Anterior cingulate cortex (tissue), 58 donors: ENCODE measurements at regions not wholly inside any gene's neighbourhood (a gene's known extent, or its start where the extent isn't known, plus 50 kb on each side); places are given as distances from the start of the nearest gene placed in this dataset.

Experiments
- DNase-seq, 58 donors: peaks; one replicate each; lab custom pipeline; 2025; lab: John Stamatoyannopoulos, UW

DNA sequence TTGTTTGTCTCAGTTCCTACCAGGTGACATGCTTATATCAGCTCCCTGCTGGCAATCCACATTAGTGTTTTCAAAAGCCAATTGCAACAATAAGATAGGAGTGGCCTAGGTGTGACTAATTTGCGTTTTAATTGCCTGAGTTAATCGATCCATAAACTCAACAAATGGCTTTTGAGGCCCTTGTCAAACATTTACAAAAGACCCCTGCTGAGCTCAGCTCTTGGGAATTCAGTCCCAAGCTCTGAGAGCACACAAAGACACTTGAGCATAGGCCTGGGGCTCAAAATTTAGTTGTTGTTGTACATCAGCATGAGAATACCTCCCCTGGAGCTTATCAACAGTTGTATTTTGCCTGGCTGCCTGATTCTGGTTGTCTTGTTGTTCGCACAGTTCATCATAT, 1134.4 kb upstream of the TSPY4 start:
- no peak for DNase-seq

DNA sequence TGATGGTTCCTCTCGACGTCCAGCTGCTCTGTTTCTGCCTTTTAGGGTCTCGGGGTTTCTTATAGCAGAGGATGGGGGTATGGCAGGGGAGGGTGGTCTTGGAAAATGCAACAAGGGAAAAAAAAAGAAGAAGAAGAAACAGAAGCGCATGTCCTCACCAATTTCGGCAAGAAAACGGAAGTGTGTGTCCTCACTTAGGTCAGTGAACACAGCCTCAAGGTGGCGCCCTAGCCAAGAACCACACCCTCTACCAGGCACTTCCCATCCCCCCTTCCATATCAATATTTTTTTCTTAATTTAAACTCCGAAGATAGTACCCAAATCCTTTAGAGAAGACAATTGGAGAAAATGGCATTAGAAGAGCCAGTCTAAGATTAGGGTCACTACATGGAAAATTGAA, 1096.1 kb upstream of the TSPY4 start:
- no peak for DNase-seq

DNA sequence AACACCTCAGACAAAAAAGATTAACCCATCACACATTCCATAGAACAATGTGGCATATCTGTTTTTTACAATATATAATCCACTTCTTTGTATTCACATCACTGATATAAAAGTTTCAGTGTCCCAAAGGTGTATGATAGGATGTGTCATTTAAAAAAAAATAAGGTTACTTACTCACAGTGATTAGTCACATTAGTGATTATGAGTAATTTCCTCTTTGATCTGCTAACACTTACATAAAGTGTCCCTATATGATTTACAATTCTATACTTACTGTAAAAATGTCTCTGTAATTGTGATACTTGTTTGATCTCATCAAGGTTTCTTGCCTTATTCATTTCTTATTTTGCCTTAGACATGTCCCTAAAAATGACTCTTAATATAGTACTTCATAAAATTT, 1063.5 kb upstream of the TSPY4 start:
- DNase-seq: no peak

DNA sequence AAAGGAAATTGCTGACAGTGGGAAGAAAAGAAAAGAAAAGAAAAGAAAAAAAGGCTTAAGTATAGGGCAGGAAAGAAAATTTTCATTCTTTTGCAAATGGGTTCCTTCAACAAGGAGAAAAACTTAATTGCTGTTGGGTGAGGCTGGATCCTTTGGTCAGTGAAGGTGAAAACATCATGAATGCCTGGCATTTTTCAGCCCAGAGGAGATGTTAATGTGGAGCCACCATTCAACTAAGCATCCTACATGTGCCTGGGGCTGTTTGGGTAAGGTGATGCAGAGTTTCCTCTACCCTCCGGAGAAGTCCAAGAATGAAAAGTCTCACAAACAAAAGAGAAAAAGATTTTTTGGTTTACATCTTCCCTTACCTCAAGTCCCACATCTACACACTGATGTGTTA, 1032.2 kb upstream of the TSPY4 start:
- no peak for DNase-seq

DNA sequence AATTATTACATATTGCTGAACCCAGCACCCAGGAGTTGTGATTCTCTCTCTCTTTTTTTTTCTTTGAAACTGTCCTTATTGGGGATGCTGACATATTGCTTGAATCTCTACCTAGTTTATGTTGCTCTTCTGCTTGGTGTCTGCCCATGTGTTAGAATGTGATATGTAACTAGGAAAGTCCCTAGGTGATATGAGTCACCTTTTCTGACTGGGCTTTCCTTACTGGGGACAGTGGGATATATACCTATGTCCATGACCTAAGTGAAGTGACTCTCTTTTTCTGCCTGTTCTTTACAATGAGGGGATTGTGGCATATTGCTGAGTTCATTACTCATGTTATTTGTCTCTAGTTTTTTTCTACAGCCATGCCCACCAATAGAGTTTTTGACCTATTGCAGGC, 1013.2 kb upstream of the TSPY4 start:
- DNase-seq: no peak

DNA sequence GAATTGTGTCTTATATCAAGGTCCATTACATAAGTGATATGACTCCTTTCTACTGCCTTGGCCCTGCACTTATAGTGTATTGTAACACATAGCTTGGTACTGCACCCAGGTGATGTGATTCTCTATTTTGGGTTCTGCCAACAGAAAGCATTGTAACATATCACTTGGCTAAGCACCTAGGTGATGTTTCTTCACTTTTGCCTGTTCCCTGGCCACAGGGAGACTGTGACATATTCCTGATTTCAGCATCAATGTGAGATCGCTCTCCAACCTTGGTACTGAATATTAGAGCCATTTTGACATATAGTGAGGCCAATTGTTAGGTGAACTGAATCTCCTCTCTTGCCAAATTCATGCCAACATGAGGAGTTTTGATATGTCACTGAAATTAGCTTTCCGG, 1010.3 kb upstream of the TSPY4 start:
- DNase-seq: no peak

DNA sequence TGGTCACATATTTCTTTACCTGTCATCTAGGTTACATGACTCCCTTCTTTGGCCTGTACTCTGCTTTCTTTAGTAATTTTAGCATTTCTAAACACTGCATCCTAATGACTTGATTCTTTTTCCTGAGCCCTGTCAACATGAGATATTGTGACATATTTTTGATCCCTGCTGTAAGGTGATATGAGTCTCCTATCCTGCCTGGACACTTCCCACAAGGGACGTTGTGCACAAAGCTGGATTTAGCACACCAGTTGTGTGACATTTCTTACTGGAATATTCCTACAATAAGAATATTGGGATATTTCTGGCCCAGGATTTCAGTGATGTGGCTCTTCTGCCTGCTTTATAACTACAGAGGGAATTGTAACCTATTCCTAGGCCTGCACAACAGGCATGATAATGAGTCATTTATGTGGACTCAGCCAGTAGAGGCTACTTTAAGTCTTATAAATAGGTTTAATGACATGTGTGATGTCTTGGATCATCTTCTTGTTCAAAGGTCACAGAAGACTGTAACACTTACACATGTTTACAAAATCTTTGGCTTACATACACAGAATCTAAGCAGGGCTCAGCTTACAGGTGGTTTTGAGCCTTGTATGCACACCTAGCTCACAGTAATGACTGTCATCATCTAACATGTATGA, 1009.4 kb upstream of the TSPY4 start:
- DNase-seq: no peak

DNA sequence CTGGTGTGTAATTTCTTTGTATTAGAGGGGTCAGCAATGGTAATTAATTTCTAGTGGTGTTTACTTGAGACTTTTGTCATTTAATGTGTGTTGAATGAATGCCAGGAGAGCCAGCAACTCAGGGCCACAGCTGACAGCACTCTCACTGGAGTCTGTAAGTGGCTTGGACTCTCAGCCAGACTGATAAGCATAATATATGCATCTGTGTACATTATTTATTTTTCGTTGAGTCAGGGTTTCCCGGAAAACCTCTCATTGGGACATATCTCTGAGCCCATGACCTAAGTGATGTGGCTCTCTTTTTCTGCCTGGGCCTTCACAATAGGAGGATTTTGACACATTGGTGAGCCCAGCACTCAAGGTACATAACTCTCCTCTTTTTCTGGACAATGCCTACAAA, 1007.8 kb upstream of the TSPY4 start:
- DNase-seq: no peak

DNA sequence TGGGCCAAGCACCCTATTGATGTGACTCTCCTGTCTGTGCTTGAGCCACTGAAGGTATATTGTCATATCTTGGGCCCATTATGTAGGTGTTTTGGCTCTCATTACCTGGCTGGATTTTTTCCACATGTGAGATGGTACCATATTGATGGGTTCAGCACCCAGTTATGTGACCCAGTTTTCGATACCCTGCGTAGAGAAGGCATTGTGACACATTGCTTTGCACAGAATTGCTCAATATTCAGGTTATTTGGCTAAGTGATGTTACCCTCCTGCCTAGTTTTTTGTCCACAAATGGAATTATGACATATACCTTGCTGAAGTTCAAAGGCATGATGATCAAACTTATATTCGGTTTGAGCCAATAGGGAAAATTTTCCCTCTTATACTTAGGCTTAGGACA, 1007.3 kb upstream of the TSPY4 start:
- no peak for DNase-seq

DNA sequence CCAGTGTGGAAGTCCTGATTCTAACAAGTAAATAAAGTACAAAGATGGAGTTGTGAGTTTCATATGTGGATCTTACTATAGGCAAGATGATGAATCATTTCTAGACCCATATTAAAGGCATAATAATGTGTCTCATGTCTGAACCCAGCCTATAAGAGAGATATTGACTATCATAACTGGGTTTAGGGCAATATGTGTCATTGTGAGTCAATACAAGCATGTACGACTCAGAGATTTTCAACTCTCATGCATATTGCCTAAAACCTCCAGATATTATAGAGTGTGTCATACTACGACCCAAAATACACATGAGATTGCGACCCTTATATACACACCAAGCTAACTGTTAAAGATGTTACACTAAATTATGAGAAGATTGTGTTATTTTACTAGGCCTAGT, 1003.9 kb upstream of the TSPY4 start:
- no peak for DNase-seq

DNA sequence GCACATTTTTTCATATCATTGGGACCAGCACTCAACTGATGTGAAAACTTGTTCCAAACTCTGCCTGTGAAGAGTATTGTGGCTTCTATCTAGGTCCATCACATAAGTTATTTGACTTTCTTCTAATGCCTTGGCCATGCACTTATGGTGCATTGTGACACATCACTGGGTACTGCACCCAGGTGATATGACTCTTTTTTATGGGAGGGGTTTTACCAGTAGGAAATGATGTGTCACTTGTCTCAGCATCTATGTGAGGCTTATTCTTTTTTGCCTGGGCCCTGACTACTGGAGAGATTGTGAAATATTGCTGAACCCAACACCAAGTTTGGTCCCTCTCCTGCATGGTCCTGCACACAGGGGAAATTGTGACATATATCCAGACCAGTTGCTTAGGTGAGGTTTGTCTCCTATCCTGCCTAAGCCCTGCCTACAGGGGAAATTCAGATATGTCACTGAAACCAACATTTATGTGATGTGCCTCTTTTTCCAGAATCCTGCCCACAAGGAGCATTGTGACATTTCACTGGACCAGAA, 1001.9 kb upstream of the TSPY4 start:
- no peak for DNase-seq

DNA sequence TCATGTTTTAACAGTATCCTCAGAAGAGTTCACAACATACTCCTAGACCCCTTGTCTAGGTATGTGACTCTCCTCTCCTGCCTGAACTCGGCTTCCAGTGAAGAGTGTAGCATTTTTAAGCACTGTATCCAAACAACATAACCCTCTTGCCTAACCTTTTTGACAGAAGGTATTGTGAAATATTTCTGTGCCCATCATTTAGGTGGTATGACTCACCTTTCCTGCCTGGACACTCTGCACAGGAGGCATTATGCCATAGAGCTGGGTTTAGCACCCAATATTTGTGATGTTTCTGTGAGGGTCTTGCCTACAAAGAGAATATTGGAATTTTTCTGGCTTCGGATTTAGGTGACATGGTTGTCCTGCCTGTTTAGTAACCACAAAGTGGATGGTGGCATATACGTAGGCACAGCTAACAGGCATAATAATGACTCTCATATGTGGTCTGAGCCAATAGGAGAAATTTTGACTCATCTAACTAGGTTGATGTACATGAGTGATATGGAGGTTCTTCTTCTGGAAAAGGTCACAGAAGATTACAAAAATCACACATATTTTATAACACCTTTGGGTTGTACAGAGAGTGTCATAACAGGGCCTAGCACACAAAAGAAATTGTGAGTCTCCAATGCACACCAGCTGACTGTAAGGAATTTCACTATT, 1001.0 kb upstream of the TSPY4 start:
- DNase-seq: no peak

DNA sequence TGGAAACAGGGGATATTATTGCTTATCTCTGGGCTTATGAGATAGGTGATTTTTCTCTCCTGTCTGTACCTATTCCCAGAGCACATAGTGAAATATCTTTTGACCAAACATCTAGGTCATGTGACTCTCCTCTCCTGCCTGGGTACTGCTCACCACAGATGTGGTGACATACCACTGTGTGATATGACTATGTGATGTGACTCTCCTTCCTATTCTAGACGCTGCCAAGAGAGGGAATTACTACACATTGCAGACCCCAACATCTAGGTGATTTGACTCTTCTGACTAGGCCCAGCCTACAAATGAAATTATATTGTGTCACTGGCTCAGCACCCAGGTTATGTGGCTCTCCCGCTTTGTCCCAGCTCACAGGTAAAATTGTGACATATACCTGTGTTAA, 996.3 kb upstream of the TSPY4 start:
- DNase-seq: no peak

DNA sequence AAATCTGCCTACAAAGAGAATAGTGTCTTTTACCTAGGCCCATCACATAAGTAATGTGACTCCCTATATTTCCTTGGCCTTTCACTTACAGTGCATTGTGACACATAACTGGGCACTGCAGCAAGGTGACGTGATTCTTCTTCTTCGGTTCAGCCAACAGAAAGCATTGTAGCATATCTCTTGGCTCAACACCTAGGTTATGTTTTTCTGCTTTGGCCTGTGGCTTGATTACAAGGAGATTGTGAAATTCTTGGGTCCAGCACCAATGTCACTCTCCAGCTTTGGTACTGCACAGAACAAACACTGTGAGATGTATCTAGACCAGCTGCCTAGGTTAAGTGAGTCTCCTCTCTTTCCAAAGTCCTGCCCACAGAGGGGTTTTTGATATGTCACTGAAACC, 995.1 kb upstream of the TSPY4 start:
- DNase-seq: no peak

DNA sequence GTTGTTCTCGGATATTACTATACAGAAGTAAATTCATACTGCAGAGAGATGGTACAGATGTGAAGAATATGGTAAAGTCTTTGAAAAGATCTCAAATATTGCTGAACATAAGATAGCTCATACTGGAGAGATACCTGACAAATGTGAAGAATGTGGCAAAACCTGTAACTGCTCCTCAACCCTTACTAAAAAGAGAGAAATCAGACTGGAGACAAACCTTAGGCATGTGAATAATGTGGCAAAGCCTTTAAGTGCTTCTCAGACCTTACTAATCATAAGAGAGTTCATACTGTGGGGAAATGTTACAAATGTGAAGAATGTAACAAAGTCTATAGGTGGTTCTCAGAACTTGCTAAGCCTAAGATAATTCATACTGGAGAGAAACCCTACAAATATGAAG, 986.0 kb upstream of the TSPY4 start:
- no peak for DNase-seq

DNA sequence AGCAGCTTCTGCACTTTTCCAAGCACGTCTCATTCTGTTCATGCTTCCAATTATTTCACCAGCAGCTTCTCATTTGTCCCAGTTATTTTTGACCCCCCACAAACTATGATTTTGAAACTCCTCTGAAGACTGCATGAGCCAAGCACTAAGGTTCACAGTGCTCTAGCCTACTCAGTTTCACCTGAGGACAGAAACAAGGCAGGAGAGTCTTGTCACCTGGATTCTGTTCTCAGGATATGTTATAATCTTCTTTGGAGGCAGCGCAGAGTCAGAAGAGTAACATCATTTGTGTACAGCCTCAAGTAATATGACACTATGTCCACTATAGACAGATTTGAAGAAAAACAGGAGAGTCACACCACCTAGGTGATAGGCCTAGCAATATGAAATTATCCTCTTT, 985.1 kb upstream of the TSPY4 start:
- DNase-seq: no peak

DNA sequence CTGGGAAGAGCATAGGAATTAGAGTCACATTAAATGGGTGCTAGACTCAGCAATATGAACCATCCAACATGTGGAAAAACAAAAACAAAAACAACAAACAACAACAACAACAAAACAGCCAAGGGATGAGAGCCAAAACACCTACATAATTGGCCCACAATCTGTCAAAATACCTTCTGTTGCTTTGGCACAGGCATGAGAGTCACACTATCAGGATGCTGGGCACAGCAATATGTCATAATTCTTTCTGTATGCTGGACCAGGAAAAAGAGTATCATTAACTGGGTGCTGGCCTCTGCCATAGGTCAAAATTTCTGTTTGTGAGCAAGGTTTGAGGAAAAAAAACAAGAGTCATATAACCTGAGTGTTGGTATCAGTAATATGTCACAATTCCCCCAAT, 979.1 kb upstream of the TSPY4 start:
- no peak for DNase-seq

DNA sequence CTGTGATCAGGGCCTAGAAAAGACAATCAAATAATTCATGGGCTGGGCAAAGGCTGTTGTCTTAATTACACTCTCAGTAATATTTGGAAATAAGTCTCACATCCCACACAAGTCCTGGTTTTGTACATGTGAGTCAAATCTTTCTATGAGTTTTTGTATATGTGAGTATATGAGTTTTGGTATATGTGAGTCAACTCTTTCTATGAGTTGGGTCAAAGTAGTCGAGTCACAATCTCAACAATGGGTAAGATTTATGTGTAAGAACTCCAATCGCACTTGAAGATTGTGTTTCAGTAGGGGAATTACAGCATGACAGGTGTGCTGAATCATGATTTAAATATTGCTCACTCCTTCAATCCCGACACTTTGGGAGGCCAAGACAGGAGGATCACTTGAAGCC, 975.5 kb upstream of the TSPY4 start:
- DNase-seq: no peak

DNA sequence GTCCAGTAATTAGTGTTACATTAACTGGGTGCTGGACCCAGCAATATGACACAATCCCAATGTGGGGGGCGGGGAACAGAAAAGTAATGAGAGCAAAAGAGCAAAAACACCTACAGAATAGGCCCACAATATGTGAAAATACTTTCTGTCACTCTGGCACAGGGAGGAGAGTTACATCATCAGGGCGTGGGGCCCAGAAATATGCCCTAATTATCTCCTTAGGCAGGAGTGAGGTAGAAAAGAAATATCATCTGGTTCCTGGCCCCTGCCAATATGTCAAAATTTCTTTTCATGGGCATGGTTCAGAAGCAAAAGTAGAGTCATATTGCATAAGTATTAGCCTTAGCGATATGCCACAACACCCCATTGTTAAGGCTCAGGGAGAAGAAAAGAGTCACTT, 959.8 kb upstream of the TSPY4 start:
- no peak for DNase-seq

DNA sequence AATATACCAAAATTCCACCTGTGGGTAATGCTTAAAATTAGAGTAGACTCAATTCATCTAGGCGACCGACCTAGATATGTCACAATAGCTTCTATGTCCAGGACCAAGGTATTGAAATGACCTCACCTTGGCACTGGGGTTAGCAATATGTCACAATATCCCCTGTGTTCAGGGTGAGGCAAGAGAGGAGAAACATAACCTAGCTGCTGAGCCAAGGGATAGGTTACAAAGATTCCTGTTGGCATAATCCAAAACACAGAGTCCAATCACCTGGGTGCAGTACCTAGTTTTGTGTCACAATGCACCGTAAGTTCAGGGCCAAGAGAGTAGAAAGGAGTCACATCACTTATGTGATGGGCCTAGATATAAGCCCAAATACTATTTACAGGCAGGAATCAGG, 957.5 kb upstream of the TSPY4 start:
- DNase-seq: no peak

DNA sequence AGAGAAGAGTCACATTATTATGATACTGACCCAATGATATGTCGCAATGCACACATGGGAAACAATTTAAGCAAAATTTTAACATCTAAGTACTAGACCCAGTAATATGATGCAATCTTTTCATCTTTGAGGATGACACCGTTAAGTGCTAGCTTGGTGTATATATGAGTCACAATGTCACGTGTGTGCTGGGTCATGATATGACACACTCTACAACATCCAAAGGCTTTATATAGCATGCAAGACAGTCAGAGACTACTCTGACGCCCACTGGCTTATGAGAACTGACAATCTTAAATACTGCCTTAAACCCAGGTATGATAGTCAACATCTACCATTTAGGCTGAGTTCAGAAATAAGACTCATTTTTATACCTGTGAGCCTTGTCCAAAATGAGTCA, 955.8 kb upstream of the TSPY4 start:
- DNase-seq: no peak

DNA sequence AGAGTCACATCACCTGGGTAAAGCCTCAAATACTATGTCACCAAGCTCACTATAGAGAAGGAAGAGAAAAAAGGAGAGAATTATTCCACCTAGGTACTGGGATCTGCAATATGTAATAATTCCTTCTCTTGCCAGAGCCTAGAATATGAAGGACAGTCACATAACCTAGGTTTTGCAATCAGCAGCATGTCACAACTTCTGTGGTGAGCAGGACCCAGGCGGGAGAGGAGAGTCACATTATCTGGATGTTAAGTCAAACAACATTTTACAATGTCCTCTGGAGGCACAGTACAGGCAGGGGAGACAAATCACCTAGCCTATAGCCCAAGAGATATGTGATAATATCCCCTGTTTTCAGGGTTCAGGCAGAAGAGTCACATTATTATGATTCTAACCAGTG, 951.2 kb upstream of the TSPY4 start:
- no peak for DNase-seq

DNA sequence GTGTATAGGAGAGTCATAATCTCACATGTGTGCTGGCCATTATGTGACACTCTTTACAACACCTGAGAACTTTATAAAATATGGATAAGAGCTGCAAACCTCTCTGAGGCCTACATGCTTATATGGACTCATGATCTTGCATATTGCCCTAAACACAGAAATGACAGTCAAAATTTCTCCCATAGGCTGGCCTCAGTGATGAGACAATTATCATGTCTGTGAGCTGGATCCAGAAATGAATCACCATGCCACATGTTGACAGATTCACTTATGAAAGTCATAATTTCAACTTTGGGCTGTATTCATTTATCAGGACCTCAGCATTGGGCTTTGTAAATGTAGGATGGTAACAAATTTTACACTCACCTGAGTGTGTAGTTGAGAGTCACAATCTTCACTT, 948.8 kb upstream of the TSPY4 start:
- no peak for DNase-seq
